Astrocyte of the spinal cord (primary cell): ENCODE measurements at regions not wholly inside any gene's neighbourhood (a gene's known extent, or its start where the extent isn't known, plus 50 kb on each side); places are given as distances from the start of the nearest gene placed in this dataset.

Experiments
- DNase-seq: peaks from one replicate; pipeline ENCODE4 v3.0.0; 2011; ENCODE audit warnings: low read depth, low spot score
- H3K4me3 ChIP-seq: 2 replicates; pipeline ENCODE4 v1.5.1; 2011; ENCODE audit warnings: low read depth, mild to moderate bottlenecking, low read length, moderate library complexity
- CTCF ChIP-seq: IDR thresholded peaks from 2 replicates; pipeline ENCODE4 v1.5.1; 2012; ENCODE audit warnings: low read depth, mild to moderate bottlenecking, low read length, inconsistent platforms
- in situ Hi-C: cut with HindIII; loops from 2 replicates; pipeline ENCODE4 v1.10.0; 2017; ENCODE audit warnings: low sequenced_read_pairs

- DNase-seq: no peak
- H3K4me3 ChIP-seq: no peak overlapping the region
- in situ Hi-C loops: no loop called here
- TF ChIP-seq CTCF: no peak
Measured at GRCh38 chr5:84821924-84822323, 437.2 kb upstream of the EDIL3 start.

- no peak for DNase-seq
- no peak overlapping the region for H3K4me3 ChIP-seq
- TF ChIP-seq CTCF: no peak
- in situ Hi-C loops: no loop called here
Measured at GRCh38 chr5:84817953-84818352, 433.3 kb upstream of the EDIL3 start.

- no peak overlapping the region for H3K4me3 ChIP-seq
- TF ChIP-seq CTCF: no peak
- DNase-seq: no peak
- in situ Hi-C loops: no loop called here
Measured at GRCh38 chr5:84816746-84817547, 432.3 kb upstream of the EDIL3 start.

GRCh38 chr5:84816160-84816559, 431.5 kb upstream of the EDIL3 start:
- DNase-seq: no peak
- H3K4me3 ChIP-seq: no peak overlapping the region
- in situ Hi-C loops: no loop called here
- no peak for TF ChIP-seq CTCF

GRCh38 chr5:84805473-84805872, 420.8 kb upstream of the EDIL3 start:
- in situ Hi-C loops: no loop called here
- DNase-seq: no peak
- no peak for TF ChIP-seq CTCF
- no peak overlapping the region for H3K4me3 ChIP-seq

- in situ Hi-C loops: no loop called here
- no peak for DNase-seq
- no peak overlapping the region for H3K4me3 ChIP-seq
- TF ChIP-seq CTCF: no peak
Measured at GRCh38 chr5:84796399-84796798, 411.7 kb upstream of the EDIL3 start.
